OCI-LY7 (cell line): ENCODE measurements at regions not wholly inside any gene's neighbourhood (a gene's known extent, or its start where the extent isn't known, plus 50 kb on each side); places are given as distances from the start of the nearest gene placed in this dataset.

Experiments used
- BruUV-seq: library from RNA; stranded (reverse); fragments of 400-500 nt; replicated peaks from 2 replicates; lab custom pipeline; 2021; lab: Mats Ljungman, UMichigan
- CTCF ChIA-PET: fragments of 300-600 bp; sonication (Branson Sonifier 250); formaldehyde crosslinking; loops from one replicate; lab custom pipeline; 2022; ENCODE audit warnings: antibody characterized with exemption; ENCODE audit not compliant: unreplicated experiment; lab: Charles Lee
- POLR2A ChIA-PET: fragments of 300-600 bp; sonication (Branson Sonifier 250); formaldehyde crosslinking; loops from one replicate; lab custom pipeline; 2022; ENCODE audit warnings: antibody characterized with exemption; lab: Charles Lee
- DNase-seq: peaks from one replicate; pipeline ENCODE4 v3.0.0-alpha.2; 2015; ENCODE audit warnings: low spot score
- H2AFZ ChIP-seq: fragments of 200-600 bp; sonication (generic), shearing (Covaris generic); 2 replicates; pipeline ENCODE4 v1.6.1; 2014; ENCODE audit warnings: mild to moderate bottlenecking, antibody characterized with exemption, low read length, moderate library complexity
- H3K27ac ChIP-seq: fragments of 200-600 bp; sonication (generic); 2 replicates; pipeline ENCODE4 v1.5.1; 2014; ENCODE audit warnings: mixed run types, low read depth, mild to moderate bottlenecking, moderate library complexity, low read length, inconsistent platforms; ENCODE audit not compliant: poor library complexity, severe bottlenecking
- H3K36me3 ChIP-seq: fragments of 200-600 bp; sonication (generic); 2 replicates; pipeline ENCODE4 v1.6.1; 2014; ENCODE audit warnings: mild to moderate bottlenecking, antibody characterized with exemption, low read length, moderate library complexity, mixed read lengths; ENCODE audit not compliant: insufficient read depth
- H3K4me1 ChIP-seq: fragments of 200-600 bp; sonication (generic); 2 replicates; pipeline ENCODE4 v1.5.1; 2014; ENCODE audit warnings: mild to moderate bottlenecking, low read length; ENCODE audit not compliant: insufficient read depth, poor library complexity, severe bottlenecking
- H3K4me2 ChIP-seq: fragments of 200-600 bp; sonication (generic); 2 replicates; pipeline ENCODE4 v1.6.1; 2014; ENCODE audit warnings: mild to moderate bottlenecking, low read length
- H3K4me3 ChIP-seq: fragments of 200-600 bp; sonication (generic); 2 replicates; pipeline ENCODE4 v1.5.1; 2014; ENCODE audit warnings: mild to moderate bottlenecking, low read depth, low read length; ENCODE audit not compliant: poor library complexity, severe bottlenecking
- H3K79me2 ChIP-seq: fragments of 200-600 bp; sonication (generic); 2 replicates; pipeline ENCODE4 v1.6.1; 2016; ENCODE audit warnings: low read depth, mild to moderate bottlenecking, low read length, moderate library complexity, mixed read lengths; ENCODE audit not compliant: insufficient read depth
- H3K9me2 ChIP-seq: fragments of 200-600 bp; sonication (generic); 2 replicates; pipeline ENCODE4 v1.6.1; 2016; ENCODE audit warnings: mild to moderate bottlenecking, low read length, mixed read lengths; ENCODE audit not compliant: insufficient read depth
- H3K9me3 ChIP-seq: fragments of 200-600 bp; sonication (generic); 2 replicates; pipeline ENCODE4 v1.6.1; 2014; ENCODE audit warnings: mild to moderate bottlenecking, mixed run types, low read length, mixed read lengths
- H4K20me1 ChIP-seq: fragments of 200-600 bp; sonication (generic); 2 replicates; pipeline ENCODE4 v1.6.1; 2014; ENCODE audit warnings: mild to moderate bottlenecking, antibody characterized with exemption, low read length, moderate library complexity, mixed read lengths; ENCODE audit not compliant: insufficient read depth
- CTCF ChIP-seq: fragments of 200-600 bp; sonication (generic); conservative IDR thresholded peaks from 2 replicates; pipeline ENCODE4 v1.5.1; 2014; ENCODE audit warnings: mild to moderate bottlenecking, antibody characterized with exemption, low read length, moderate library complexity, mixed read lengths
- EZH2phosphoT487 ChIP-seq: fragments of 200-600 bp; sonication (generic); IDR thresholded peaks from 2 replicates; pipeline ENCODE4 v1.6.1; 2018; ENCODE audit warnings: low read depth, borderline replicate concordance, mild to moderate bottlenecking, mixed run types, antibody characterized with exemption, low read length, moderate library complexity, mixed read lengths
- intact Hi-C: fragments of 100-400 bp; cut with micrococcal nuclease; formaldehyde crosslinking; loops from one replicate; pipeline ENCODE4 v1.10.0; 2022; ENCODE audit not compliant: unreplicated experiment

GRCh38 chr4:185082561-185082960, 60.5 kb upstream of the SLC25A4 start:
- DNase-seq = no peak
- no peaks in the 10 kb centered on the region for H4K20me1 ChIP-seq
- CTCF ChIA-PET = no interaction called here
- no TSS peak for BruUV-seq
- H3K9me3 ChIP-seq = no peaks in the 10 kb centered on the region
- H3K36me3 ChIP-seq = no peaks in the 10 kb centered on the region
- H3K79me2 ChIP-seq = no peaks in the 10 kb centered on the region
- H3K4me3 ChIP-seq = no peak overlapping the region
- H3K4me2 ChIP-seq = no peak overlapping the region
- H3K9me2 ChIP-seq = no peaks in the 10 kb centered on the region
- no peak for TF ChIP-seq EZH2phosphoT487
- no peak for TF ChIP-seq CTCF
- intact Hi-C loops = no loop called here
- POLR2A ChIA-PET = interaction anchor here (0.7 to 0.8 kb wide), 2 partner anchors 20 to 24 kb away, joined by 3 read pairs; no protein-coding TSS in a partner anchor
- H2AFZ ChIP-seq = no peak overlapping the region
- H3K4me1 ChIP-seq = no peaks in the 10 kb centered on the region
- no peak overlapping the region for H3K27ac ChIP-seq

GRCh38 chr4:185086053-185086452, 57.0 kb upstream of the SLC25A4 start:
- H3K4me2 ChIP-seq = no peak overlapping the region
- no peaks in the 10 kb centered on the region for H3K4me1 ChIP-seq
- no peak for TF ChIP-seq CTCF
- TF ChIP-seq EZH2phosphoT487 = no peak
- no TSS peak for BruUV-seq
- POLR2A ChIA-PET = interaction anchor here (0.6 to 0.7 kb wide), 2 partner anchors 79 to 1070 kb away, joined by 3 read pairs; no protein-coding TSS in a partner anchor
- CTCF ChIA-PET = no interaction called here
- DNase-seq = no peak
- H3K9me2 ChIP-seq = no peaks in the 10 kb centered on the region
- no peak overlapping the region for H3K27ac ChIP-seq
- H4K20me1 ChIP-seq = no peaks in the 10 kb centered on the region
- H3K4me3 ChIP-seq = no peak overlapping the region
- H3K79me2 ChIP-seq = no peaks in the 10 kb centered on the region
- no peaks in the 10 kb centered on the region for H3K9me3 ChIP-seq
- H2AFZ ChIP-seq = no peak overlapping the region
- no peaks in the 10 kb centered on the region for H3K36me3 ChIP-seq
- intact Hi-C loops = no loop called here

- H2AFZ ChIP-seq = no peak overlapping the region
- CTCF ChIA-PET = no interaction called here
- DNase-seq = no peak
- H3K4me3 ChIP-seq = no peak overlapping the region
- no TSS peak for BruUV-seq
- H3K36me3 ChIP-seq = no peaks in the 10 kb centered on the region
- H3K79me2 ChIP-seq = no peaks in the 10 kb centered on the region
- no peaks in the 10 kb centered on the region for H3K9me3 ChIP-seq
- TF ChIP-seq CTCF (no peak), EZH2phosphoT487 (no peak)
- H3K9me2 ChIP-seq = no peaks in the 10 kb centered on the region
- H3K4me2 ChIP-seq = no peak overlapping the region
- H3K4me1 ChIP-seq = no peaks in the 10 kb centered on the region
- POLR2A ChIA-PET = interaction anchor here (0.6 kb wide), 1 partner anchor 18 kb away, joined by 5 read pairs; no protein-coding TSS in a partner anchor
- H3K27ac ChIP-seq = no peak overlapping the region
- intact Hi-C loops = no loop called here
- H4K20me1 ChIP-seq = no peaks in the 10 kb centered on the region
Observed at GRCh38 chr4:185088899-185089298, 54.2 kb upstream of the SLC25A4 start.
